Activated gamma-delta T cell treated with Interleukin-2 at 50 U/mL for 16 hours (primary cell): ENCODE measurements at regions not wholly inside any gene's neighbourhood (a gene's known extent, or its start where the extent isn't known, plus 50 kb on each side); places are given as distances from the start of the nearest gene placed in this dataset.
"Not testable (repeated sequence)": the region's sequence is repeated elsewhere in the genome, so short reads cannot be mapped to it uniquely, and the experiment has no call there.

Experiments
- DNase-seq: peaks from one replicate; pipeline ENCODE4 v3.0.0-alpha.2; 2020

- DNase-seq: no peak
Measured at GRCh38 chr14:106038263-106038662, 511.9 kb downstream of the TMEM121 start.

- DNase-seq: peak; percentile 57
Measured at GRCh38 chr14:106039400-106039799, 513.0 kb downstream of the TMEM121 start.

DNA sequence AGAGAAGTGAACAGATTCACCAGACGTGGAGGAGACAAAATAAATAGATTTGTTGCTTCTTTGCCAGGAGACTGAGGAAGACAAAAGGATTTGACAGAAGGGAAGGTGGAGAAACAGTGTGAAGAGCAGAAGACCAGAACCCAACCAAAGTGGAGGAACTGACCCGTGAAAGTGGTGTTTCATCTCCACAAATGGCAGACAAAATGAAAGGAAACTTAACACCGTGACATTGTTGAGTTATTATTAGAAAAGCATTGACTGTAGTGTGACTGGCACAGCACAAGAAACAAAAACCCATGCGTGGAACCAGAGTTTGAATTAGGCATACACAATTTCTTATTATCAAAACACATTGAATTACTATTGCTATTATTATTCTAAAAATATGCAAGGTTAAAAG lies 518.1 kb downstream of the TMEM121 start:
- DNase-seq: no peak

DNA sequence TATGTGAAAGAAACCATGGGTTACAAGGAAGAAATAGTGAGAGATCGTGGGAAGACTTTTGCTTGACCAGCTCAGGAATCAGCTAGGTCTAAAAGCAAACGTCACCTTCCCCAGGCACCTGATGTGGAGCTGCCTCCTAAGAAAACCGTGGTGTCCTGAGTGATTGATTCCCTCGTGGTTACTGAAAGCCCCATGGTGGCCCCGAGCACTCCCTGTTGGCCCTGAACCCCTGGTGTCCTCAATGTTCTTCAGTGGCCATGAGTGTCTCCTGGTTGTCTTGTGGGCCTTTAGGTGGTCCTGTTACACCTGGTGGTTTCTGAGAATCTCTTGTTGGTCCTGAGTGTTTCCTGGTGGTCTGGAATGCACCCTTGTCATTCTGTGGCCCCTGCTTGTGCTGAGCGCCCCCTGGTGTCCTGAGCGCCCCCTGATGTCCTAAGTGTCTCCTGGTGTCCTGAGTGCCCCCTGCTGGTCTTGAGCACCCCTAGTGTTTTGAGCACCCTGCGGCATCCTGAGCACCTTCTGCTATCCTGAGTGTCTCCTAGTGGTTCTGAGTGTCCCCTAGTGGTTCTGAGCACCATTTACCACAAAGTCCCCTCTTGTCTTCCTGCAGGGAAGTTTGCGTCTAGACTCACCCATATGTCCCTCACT lies 518.7 kb downstream of the TMEM121 start:
- peak; percentile 80 for DNase-seq

DNA sequence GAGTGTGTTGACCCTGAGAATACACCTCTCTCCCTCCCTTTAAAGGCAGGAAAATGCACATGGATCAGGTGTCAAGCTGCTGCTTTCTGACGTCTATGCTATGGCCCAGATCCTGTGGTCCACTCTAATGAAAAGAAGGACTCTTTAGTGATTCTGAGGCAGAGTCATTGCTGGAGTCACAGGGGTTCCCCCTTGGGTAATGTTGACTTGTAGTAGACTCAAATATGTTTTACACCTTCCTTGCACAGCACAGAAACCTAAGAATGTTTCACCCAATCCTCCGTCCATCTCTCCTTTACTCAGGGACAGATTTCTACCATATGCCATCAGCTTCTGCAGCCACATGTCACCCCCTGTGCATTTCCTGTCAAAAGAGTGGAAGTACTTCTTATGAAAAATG lies 525.4 kb downstream of the TMEM121 start:
- DNase-seq: no peak

GRCh38 chr14:106055289-106055688 lies 528.9 kb downstream of the TMEM121 start:
- DNase-seq: no peak

- DNase-seq: no peak
Measured at GRCh38 chr14:106058342-106058741, 532.0 kb downstream of the TMEM121 start.

- DNase-seq: no peak
Measured at GRCh38 chr14:106060276-106060975, 534.0 kb downstream of the TMEM121 start.

DNA sequence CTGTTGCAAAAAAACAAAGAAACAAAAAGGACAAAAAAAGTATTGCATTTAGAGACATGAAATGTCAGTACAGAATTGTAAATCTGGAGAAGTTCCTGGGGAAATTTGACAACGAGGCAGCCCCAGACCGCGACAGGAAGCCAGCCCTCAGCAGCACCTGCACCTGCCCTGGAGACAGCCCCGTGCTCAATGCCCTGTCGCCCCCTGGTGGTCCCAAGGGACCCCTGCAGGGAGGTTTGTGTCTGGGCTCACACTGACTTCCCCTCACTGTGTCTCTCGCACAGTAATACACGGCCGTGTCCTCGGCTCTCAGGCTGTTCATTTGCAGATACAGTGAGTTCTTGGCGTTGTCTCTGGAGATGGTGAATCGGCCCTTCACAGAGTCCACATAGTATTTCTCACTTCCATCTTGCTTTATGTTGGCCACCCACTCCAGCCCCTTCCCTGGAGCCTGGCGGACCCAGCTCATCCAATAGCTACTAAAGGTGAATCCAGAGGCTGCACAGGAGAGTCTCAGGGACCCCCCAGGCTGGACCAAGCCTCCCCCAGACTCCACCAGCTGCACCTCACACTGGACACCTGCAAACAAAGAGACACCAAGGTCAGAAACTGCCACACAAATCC lies 535.6 kb downstream of the TMEM121 start:
- peak; percentile 86 for DNase-seq

DNA sequence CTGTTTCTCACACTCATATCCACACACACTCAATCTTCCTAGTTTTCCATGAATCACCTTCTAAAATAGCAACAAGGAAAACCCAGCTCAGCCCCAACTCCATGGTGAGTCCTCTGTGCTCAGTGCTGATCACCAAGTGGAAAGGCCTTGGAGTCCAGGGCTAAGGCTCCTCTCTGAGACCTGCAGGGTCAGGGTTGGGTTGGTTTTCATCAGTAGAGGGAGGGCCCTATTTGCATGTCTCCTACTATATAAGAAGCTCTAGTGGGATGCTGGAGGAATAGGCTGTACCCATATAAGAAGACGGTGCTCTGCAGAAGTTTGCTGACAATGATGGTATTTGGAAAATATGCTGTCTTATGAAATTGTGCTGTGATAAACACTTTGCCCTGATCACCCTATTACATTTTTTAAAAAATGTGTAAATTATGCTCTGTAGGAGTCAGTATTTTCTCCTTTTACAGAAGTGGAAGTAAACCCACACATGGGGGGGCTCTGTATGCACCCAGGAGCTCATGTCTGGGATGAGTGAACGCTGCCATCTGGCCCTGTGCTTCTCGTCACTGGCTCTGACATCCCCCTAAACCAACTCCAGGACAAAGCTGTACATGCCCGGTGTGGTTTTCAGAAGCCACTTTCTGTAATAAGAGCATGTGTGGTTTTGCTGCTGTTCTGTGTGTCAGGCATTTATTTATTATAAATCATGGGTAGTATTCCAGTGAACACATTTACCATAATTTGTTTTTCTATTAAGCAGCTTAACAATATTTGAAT lies 536.3 kb downstream of the TMEM121 start:
- DNase-seq: no peak

DNA sequence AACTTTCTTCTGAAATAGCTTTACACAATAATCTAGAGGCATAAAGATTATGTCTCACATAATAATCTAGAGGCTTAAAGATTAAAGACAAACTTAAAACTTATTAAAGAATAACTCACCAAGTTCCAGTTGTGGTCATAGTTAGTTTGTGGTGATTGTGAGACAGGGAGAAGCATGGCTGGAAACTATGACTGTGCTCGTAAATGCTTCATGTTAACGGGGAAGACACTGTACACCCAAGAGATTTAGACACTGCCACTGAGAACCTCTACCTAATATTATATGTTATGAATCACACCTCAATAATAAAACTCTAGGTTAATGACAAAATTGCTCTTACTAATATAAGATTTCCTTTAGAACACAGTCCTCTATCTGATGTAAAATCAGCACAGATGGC lies 541.6 kb downstream of the TMEM121 start:
- DNase-seq: no peak

DNA sequence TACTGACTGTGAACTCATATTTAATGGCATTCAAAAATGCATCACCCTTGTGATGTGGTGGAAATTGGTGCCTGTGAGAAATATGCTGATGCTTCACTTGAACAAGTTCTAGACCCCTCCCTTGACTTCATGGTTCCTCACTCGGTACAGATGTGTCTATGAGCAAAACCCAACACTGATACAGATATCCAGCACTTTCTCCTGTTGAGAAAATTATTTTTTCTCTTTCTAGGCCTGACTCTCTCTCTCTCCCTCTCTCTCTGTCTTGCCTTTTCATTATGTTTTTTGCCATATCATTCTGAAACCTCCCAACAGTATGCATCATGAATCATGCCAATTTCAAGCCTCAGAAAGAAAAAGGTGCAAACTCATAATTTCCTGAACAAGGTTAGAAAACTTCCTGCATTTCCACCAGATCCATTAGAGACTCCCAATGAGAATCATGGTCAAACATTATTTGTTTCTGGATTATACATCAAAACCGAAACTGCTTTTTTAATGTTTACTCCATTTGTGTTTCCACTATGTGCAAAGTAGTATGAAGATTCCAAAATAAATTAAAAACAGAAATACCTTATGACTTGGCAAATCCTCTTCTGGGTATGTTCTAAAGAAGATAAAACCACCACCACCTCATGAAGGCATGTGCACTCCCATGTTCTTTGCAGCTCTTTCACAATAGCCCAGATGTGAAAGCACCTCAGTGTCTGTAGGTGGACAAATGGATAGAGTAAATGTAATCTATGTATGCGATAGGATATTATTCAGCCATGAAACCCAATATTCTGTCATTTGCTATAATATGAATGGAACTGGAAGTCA lies 543.6 kb downstream of the TMEM121 start:
- DNase-seq: no peak

GRCh38 chr14:106080922-106081321 lies 554.5 kb downstream of the TMEM121 start:
- no peak for DNase-seq

GRCh38 chr14:106081721-106082120 lies 555.3 kb downstream of the TMEM121 start:
- DNase-seq: not testable (repeated sequence)

DNA sequence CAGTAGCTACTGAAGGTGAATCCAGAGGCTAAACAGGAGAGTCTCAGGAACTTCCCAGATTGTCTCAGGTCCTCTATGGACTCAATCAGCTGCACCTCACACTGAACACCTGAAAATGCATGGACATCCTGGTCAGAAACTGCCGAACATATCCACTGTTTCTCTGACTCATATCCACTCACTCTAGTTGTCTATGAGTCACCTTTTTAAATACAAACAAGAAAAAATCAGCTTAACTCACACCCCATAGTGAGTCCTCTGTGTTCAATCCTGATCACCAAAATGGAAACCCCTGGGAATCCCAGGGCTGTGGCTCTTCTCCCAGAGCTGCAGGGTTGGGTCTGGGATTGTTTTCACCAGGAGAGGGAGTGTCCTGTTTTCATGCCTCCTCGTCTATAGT lies 556.7 kb downstream of the TMEM121 start:
- no peak for DNase-seq

GRCh38 chr14:106087837-106088236 lies 561.5 kb downstream of the TMEM121 start:
- no peak for DNase-seq

DNA sequence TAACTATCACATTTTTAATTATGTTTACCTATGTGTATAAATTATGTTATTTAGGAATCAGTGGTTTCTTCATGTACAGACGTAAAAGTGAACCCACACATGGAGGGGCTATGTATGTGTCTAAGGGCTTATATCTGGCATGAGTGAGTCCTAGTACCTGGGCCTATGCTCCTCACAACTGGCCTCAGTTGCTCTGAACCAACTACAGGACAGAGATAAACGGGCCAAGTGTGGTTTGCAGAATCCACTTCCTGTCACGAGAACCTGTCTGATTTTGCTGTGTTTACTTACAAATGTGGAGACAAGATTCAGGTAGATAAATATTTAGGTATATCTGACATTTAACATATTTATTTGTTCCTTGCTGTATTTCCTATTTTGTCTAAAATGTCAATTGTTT lies 562.5 kb downstream of the TMEM121 start:
- not testable (repeated sequence) for DNase-seq

DNA sequence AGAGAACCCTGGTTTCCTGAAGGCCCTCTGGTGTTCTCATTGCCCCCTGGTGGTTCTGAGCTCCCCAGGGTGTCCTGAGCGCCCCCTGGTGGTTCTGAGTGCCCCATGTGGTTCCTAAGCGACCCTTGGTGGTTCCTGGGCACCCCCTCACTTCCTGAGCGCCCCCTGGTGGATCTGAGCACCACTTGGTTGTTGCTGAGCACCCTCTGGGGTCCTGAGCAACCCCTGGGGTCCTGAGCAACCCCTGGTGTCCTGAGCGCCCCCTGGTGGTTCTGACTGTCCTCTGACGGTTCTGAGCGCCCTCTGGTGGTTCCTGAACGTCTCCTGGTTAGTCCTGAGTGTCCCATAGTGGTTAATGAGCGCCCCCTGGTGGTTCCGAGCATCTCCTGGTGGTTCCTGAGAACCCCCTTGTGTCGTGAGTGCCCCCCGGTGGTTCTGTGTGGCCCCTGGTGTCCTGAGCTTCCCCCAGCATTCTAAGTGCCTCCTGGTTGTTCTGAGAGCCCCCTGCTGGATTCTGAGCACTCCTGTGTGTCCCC lies 568.3 kb downstream of the TMEM121 start:
- DNase-seq: no peak

DNA sequence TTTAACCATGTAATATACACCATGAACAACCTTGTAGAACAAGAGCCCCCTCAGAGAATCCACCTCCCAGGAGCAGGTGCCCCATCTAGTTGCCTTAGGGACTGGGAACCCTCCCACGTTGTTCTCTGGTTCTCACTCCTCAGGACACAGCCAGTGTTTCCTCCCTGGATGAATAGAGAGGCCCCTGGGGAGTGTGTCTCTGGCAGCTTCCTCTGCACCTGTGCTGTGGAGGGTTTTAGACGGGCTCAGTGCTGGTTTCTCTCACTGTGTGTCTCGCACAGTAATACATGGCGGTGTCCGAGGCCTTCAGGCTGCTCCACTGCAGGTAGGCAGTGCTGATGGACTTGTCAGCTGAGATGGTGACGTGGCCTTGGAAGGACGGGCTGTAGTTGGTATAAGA lies 581.3 kb downstream of the TMEM121 start:
- no peak for DNase-seq

GRCh38 chr14:106109337-106109736 lies 583.0 kb downstream of the TMEM121 start:
- no peak for DNase-seq

GRCh38 chr14:106115401-106115800 lies 589.0 kb downstream of the TMEM121 start:
- no peak for DNase-seq

- DNase-seq: peak; percentile 41
Measured at GRCh38 chr14:106116339-106116930, 590.1 kb downstream of the TMEM121 start.
